Astrocyte of the cerebellum (primary cell): ENCODE measurements at regions not wholly inside any gene's neighbourhood (a gene's known extent, or its start where the extent isn't known, plus 50 kb on each side); places are given as distances from the start of the nearest gene placed in this dataset.

Source experiments
- DNase-seq: peaks from one replicate; pipeline ENCODE4 v3.0.0-alpha.2; 2011; ENCODE audit warnings: low read depth
- H3K4me3 ChIP-seq: 2 replicates; pipeline ENCODE4 v1.5.1; 2011; ENCODE audit warnings: mild to moderate bottlenecking, low read depth, low read length, moderate library complexity
- in situ Hi-C: cut with HindIII; loops from 2 replicates; pipeline ENCODE4 v1.10.0; 2017; ENCODE audit warnings: low sequenced_read_pairs
- TF ChIP-seq, protein P1 (sequence below): IDR thresholded peaks from 2 replicates; pipeline ENCODE4 v1.5.1; 2012; ENCODE audit warnings: low read length, low read depth, moderate library complexity, mild to moderate bottlenecking; ENCODE audit errors: missing control alignments

DNA sequence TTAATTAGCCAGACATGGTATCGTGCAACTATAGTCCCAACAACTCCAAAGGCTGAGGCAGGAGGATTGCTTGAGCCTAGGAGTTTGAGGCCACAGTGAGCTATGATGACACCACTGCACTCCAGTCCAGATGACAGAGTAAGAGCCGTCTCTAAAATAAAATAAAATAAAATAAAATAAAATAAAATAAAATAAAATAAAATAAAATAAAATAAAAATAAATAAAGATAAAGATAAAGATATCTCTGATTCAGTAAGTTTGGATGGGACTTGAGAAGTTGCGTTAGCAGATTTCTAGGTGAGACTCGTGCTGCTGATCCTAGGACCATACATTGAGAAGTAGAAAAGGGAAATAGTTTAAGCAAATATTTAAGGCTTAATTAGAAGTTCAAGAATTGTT is 254.8 kb upstream of the FAM241A start:
- no peak overlapping the region for H3K4me3 ChIP-seq
- in situ Hi-C loops, result no loop called here
- TF ChIP-seq, protein P1, sequence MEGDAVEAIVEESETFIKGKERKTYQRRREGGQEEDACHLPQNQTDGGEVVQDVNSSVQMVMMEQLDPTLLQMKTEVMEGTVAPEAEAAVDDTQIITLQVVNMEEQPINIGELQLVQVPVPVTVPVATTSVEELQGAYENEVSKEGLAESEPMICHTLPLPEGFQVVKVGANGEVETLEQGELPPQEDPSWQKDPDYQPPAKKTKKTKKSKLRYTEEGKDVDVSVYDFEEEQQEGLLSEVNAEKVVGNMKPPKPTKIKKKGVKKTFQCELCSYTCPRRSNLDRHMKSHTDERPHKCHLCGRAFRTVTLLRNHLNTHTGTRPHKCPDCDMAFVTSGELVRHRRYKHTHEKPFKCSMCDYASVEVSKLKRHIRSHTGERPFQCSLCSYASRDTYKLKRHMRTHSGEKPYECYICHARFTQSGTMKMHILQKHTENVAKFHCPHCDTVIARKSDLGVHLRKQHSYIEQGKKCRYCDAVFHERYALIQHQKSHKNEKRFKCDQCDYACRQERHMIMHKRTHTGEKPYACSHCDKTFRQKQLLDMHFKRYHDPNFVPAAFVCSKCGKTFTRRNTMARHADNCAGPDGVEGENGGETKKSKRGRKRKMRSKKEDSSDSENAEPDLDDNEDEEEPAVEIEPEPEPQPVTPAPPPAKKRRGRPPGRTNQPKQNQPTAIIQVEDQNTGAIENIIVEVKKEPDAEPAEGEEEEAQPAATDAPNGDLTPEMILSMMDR, result no peak
- DNase-seq, result no peak

DNA sequence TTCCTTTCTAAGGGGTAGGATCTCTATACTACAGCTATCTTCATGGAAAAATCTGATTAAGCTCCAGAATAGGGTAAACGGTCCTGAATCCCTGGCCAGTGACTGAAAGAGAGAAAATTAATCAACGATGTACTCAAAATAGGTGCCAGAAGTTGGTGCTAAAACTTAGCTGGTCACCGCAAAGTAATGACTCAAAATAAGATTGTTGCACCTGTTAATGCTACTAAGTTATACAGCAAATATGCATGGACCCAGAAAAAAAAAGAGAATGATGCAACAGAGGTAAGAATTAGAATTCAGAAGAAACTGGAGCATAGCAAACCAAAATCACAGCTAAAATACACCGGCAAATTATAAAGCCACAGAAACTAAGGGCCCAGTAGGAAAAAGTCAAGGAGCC is 239.7 kb upstream of the FAM241A start:
- H3K4me3 ChIP-seq, result no peak overlapping the region
- in situ Hi-C loops, result no loop called here
- TF ChIP-seq, protein P1, result no peak
- no peak for DNase-seq

DNA sequence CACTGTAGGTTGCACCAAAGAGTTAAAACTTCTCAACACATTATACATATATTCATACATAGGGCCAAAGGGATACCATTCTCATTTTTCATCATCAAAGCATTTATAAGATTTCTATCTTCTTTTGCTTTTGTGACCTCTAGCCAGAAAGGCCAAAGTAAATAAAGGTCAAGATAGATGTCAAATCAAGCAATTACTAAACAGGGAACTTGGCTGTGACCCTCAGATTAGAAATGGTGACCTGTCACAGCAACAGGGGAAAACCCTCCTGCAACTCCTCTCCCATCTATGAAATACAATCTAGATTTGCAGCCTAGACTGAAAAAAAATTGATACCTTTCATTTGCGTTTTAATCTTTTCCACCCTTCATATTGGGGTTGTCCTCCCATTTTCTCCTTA is 225.6 kb upstream of the FAM241A start:
- in situ Hi-C loops, result no loop called here
- no peak for DNase-seq
- no peak overlapping the region for H3K4me3 ChIP-seq
- TF ChIP-seq, protein P1, result no peak

DNA sequence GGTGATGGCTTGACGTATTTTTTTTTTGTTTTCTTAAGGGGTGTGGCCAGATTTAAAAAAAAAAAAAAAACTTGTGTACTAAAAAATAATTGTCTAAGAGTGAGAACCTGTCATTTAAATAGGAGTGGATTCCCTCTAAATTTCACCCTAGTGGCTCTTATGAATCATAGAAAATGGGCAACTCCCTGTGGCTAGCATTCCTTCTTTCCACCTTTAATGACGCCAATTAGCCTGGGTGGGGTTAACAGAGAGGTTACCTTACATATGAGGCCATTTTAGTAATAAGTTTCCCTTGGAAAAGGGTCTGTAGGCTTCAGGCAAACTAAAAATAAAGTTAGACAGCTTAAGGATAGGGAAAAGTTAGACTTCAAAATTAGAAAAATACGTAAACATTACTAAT is 223.5 kb upstream of the FAM241A start:
- TF ChIP-seq, protein P1, result no peak

DNA sequence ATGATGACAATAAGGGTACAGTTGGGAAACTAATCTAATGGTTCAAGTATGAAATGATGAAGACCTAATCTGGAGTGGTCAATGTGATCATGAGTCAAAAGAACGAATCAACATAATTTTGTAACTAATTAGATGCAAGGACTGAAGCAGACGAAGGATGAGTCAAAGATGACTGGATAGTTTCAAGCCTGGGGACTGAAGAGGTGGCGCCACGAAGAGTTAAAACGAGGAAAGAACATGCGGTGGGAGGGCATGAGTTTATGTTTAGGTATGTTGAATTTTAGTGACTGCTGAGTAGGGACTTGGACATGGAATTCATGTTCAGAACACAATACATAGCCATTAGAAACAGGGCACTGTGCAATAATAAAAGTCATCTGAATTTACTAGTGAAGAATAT is 221.5 kb upstream of the FAM241A start:
- no peak for DNase-seq
- in situ Hi-C loops, result no loop called here
- no peak overlapping the region for H3K4me3 ChIP-seq
- TF ChIP-seq, protein P1, result no peak

More for the DNA sequence above, 223.5 kb upstream of the FAM241A start:
- in situ Hi-C loops, result no loop called here
- no peak overlapping the region for H3K4me3 ChIP-seq
- DNase-seq, result no peak

DNA sequence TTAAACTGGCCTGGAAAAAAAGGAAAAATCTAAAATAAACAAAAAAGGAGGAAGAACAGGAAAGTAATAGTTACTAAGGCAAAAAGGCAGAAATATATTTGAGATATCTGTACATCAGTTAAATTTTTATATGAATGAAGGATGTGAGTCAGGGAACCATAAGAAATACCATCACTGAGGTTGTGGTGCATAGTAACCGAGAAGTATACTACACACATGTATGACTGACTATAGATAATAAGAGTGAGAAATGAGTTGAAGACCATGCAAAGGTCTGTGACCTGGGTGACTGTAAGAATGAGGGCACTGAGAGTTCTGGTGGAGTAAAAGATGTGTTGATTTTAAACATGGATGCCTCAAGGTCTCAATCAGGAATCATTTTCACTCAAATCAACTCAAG is 220.6 kb upstream of the FAM241A start:
- H3K4me3 ChIP-seq, result no peak overlapping the region
- in situ Hi-C loops, result no loop called here
- no peak for DNase-seq
- TF ChIP-seq, protein P1, result no peak

DNA sequence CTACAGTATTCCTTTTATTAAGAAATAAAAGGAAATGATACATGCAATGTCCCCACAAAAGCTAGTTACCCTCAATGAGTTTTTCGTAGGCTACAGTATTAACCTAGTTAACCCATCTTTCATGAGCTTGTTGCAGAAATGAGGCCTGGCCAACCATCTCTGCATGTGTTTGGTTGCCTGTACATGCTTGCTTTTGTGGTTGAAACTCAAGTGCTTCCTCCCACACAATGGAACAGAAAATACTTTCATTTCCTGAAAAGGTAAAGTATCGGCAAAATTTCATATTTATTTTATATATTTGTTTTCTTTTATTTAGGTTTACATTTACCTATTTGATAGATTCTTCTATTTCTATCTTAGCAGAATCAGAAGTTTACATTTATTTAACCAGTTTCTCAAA is 214.6 kb upstream of the FAM241A start:
- H3K4me3 ChIP-seq, result no peak overlapping the region
- in situ Hi-C loops, result no loop called here
- DNase-seq, result no peak
- TF ChIP-seq, protein P1, result no peak
